Mesothelial cell of epicardium (in vitro differentiated cells): ENCODE measurements at regions not wholly inside any gene's neighbourhood (a gene's known extent, or its start where the extent isn't known, plus 50 kb on each side); places are given as distances from the start of the nearest gene placed in this dataset.

Experiments
- DNase-seq, 2 experiments: peaks; one replicate each; pipeline ENCODE4 v3.0.0; 2021; ENCODE audit warnings: low spot score in 2 of 2; ENCODE audit not compliant: unreplicated experiment in 2 of 2
- H3K27ac Mint-ChIP-seq: 2 replicates; pipeline ENCODE4 v1.8.0; 2021; ENCODE audit warnings: mixed read lengths
- H3K27me3 Mint-ChIP-seq: 2 replicates; pipeline ENCODE4 v1.8.0; 2021; ENCODE audit warnings: low read depth, mixed read lengths
- H3K36me3 Mint-ChIP-seq: 2 replicates; pipeline ENCODE4 v1.8.0; 2021; ENCODE audit warnings: mixed read lengths
- H3K4me1 Mint-ChIP-seq: 2 replicates; pipeline ENCODE4 v1.8.0; 2021; ENCODE audit warnings: mixed read lengths
- H3K4me3 Mint-ChIP-seq: 2 replicates; pipeline ENCODE4 v1.8.0; 2021; ENCODE audit warnings: mild to moderate bottlenecking, moderate library complexity, mixed read lengths
- H3K9me3 Mint-ChIP-seq: 2 replicates; pipeline ENCODE4 v1.8.0; 2021; ENCODE audit warnings: mixed read lengths
- TF ChIP-seq, protein P1 (sequence below): fragments of 200-600 bp; sonication (generic); IDR thresholded peaks from one replicate; pipeline ENCODE4 v1.5.0; 2021; ENCODE audit warnings: antibody characterized with exemption; ENCODE audit not compliant: unreplicated experiment

- Mint-ChIP-seq H3K27ac (no peak overlapping the region), H3K9me3 (no peaks in the 10 kb centered on the region), H3K4me3 (no peak overlapping the region), H3K4me1 (no peaks in the 10 kb centered on the region), H3K27me3 (peaks cover 12% of the 10 kb centered on the region), H3K36me3 (no peaks in the 10 kb centered on the region)
- DNase-seq, result no peak
- TF ChIP-seq, protein P1, sequence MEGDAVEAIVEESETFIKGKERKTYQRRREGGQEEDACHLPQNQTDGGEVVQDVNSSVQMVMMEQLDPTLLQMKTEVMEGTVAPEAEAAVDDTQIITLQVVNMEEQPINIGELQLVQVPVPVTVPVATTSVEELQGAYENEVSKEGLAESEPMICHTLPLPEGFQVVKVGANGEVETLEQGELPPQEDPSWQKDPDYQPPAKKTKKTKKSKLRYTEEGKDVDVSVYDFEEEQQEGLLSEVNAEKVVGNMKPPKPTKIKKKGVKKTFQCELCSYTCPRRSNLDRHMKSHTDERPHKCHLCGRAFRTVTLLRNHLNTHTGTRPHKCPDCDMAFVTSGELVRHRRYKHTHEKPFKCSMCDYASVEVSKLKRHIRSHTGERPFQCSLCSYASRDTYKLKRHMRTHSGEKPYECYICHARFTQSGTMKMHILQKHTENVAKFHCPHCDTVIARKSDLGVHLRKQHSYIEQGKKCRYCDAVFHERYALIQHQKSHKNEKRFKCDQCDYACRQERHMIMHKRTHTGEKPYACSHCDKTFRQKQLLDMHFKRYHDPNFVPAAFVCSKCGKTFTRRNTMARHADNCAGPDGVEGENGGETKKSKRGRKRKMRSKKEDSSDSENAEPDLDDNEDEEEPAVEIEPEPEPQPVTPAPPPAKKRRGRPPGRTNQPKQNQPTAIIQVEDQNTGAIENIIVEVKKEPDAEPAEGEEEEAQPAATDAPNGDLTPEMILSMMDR, result no peak
Measured at GRCh38 chr2:611519-611918, 65.7 kb downstream of the TMEM18 start.

DNA sequence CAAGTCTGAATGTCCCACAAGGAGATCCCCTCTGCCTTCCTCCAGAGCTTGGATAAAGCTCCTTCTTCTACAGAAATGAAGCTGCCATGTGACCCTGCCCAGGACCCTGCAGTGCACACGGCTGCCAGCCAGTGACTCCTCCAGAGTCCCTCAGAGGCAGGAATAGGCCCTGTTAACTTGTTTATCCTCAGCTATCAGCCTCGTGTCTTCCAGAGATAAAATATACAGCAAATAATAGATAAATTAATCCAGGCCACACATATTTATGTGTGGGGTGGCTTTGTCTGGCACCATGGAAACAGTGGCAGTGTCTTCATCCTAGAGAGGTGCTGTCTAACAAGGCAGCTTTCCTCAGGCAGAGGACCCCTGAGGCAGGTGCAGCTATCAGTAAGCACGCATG lies 66.7 kb downstream of the TMEM18 start:
- Mint-ChIP-seq H3K4me1 (no peaks in the 10 kb centered on the region), H3K4me3 (no peak overlapping the region), H3K27me3 (peaks cover 9% of the 10 kb centered on the region), H3K9me3 (no peaks in the 10 kb centered on the region), H3K27ac (no peak overlapping the region), H3K36me3 (no peaks in the 10 kb centered on the region)
- no peak for DNase-seq
- TF ChIP-seq, protein P1, result no peak

- Mint-ChIP-seq H3K9me3 (no peaks in the 10 kb centered on the region), H3K27ac (no peak overlapping the region), H3K4me1 (no peaks in the 10 kb centered on the region), H3K4me3 (no peak overlapping the region), H3K27me3 (peaks cover 6% of the 10 kb centered on the region), H3K36me3 (no peaks in the 10 kb centered on the region)
- peak in 1 of 2 experiments; percentile 25 for DNase-seq
- TF ChIP-seq, protein P1, result no peak
Measured at GRCh38 chr2:609881-610280, 67.3 kb downstream of the TMEM18 start.

DNA sequence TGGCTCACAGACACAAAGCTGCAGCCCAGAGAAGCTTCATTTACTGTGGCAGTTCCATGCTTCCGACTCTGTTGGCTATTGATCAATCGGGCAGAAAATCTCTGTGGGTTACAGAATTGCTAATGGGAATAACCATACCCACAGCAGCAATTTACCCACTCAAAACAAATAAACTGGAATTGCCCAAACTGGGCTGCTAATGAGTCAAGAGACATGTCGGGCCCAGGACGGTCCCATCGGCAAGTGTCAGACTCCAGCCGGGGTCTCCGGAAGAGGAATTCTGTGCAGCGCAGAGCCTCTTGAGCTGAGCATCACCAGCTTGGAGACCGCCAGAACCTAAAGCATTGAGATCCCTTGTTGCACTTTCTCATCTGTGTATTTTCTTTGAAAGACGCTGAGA lies 67.8 kb downstream of the TMEM18 start:
- H3K4me1 Mint-ChIP-seq, result no peaks in the 10 kb centered on the region
- no peak overlapping the region for H3K27ac Mint-ChIP-seq
- H3K27me3 Mint-ChIP-seq, result peaks cover 6% of the 10 kb centered on the region
- no peaks in the 10 kb centered on the region for H3K36me3 Mint-ChIP-seq
- DNase-seq, result no peak
- no peaks in the 10 kb centered on the region for H3K9me3 Mint-ChIP-seq
- H3K4me3 Mint-ChIP-seq, result no peak overlapping the region
- TF ChIP-seq, protein P1, result no peak

GRCh38 chr2:608711-609110 lies 68.5 kb downstream of the TMEM18 start:
- Mint-ChIP-seq H3K4me3 (no peak overlapping the region), H3K27ac (no peak overlapping the region)

GRCh38 chr2:608297-608696 lies 68.9 kb downstream of the TMEM18 start:
- Mint-ChIP-seq H3K4me3 (no peak overlapping the region), H3K36me3 (no peaks in the 10 kb centered on the region), H3K9me3 (no peaks in the 10 kb centered on the region), H3K4me1 (no peaks in the 10 kb centered on the region), H3K27me3 (peaks cover 6% of the 10 kb centered on the region), H3K27ac (no peak overlapping the region)
- no peak for DNase-seq
- TF ChIP-seq, protein P1, result no peak

More at GRCh38 chr2:608711-609110, 68.5 kb downstream of the TMEM18 start:
- TF ChIP-seq, protein P1, result no peak
- H3K36me3 Mint-ChIP-seq, result no peaks in the 10 kb centered on the region
- peaks cover 6% of the 10 kb centered on the region for H3K27me3 Mint-ChIP-seq
- H3K4me1 Mint-ChIP-seq, result no peaks in the 10 kb centered on the region
- DNase-seq, result peak in 1 of 2 experiments; percentile 26
- H3K9me3 Mint-ChIP-seq, result no peaks in the 10 kb centered on the region
